Testis (tissue), 2 donors: ENCODE measurements at regions not wholly inside any gene's neighbourhood (a gene's known extent, or its start where the extent isn't known, plus 50 kb on each side); places are given as distances from the start of the nearest gene placed in this dataset.

Source experiments
- DNase-seq: peaks from one replicate; pipeline ENCODE4 v3.0.0-alpha.2; 2019
- H3K27ac ChIP-seq, 2 donors: fragments of 200-600 bp; sonication (generic); one replicate each; pipeline ENCODE4 v1.5.1; 2019
- H3K27me3 ChIP-seq: fragments of 200-600 bp; sonication (generic); one replicate; pipeline ENCODE4 v1.5.1; 2019
- H3K36me3 ChIP-seq: fragments of 200-600 bp; sonication (generic); one replicate; pipeline ENCODE4 v1.5.1; 2017; ENCODE audit warnings: low read depth; ENCODE audit errors: missing control alignments
- H3K4me1 ChIP-seq: fragments of 200-600 bp; sonication (generic); one replicate; pipeline ENCODE4 v1.5.1; 2019
- H3K4me3 ChIP-seq, 2 donors: fragments of 200-600 bp; sonication (generic); one replicate each; pipeline ENCODE4 v1.5.1; 2017 to 2019
- H3K9me3 ChIP-seq: fragments of 200-600 bp; sonication (generic); one replicate; pipeline ENCODE4 v1.5.1; 2017
- POLR2A ChIP-seq: fragments of 450-650 bp; IDR thresholded peaks from one replicate; pipeline ENCODE4 v1.6.1; 2017; ENCODE audit warnings: antibody characterized with exemption, mild to moderate bottlenecking, moderate library complexity
- WGBS, 2 donors: methylation state at CpG; one replicate each; pipeline ENCODE4 v1.1.5; 2018; 5-methylcytosine and 5-hydroxymethylcytosine counted together
- intact Hi-C: fragments of 100-400 bp; cut with DNase I; formaldehyde crosslinking; loops from one replicate; pipeline ENCODE4 v1.15.1; 2023; ENCODE audit warnings: low total_unique reads
- TF ChIP-seq, protein P1 (sequence below), 3 experiments: fragments of 450-650 bp in 2 of 3; fragments of 200-600 bp in 1 of 3; sonication (generic) in 1 of 3; IDR thresholded peaks; one replicate each; pipeline ENCODE4 v1.5.1; 2016 to 2019; ENCODE audit warnings: antibody characterized with exemption in 3 of 3, mild to moderate bottlenecking in 2 of 3, moderate library complexity in 1 of 3

DNA sequence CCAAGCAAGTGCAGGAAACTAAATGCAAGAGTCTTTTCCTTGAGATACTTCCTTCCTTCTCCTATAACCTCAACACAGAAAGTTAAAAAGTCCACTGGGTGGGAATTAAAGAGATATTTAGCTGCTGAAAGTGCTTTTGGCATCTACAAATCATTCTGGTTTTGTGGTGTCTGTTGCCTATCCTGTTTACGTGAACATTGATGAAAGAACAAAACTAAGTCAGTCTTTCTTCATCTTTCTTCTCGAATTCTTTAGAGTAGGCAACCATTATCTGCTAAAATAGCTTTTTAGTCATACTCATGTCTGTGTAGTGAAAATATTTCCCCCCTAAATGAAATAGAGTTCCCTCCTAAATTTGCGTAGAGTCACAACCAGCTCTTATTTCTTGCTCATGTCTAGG lies 838.6 kb downstream of the GATA3 start:
- intact Hi-C loops: no loop called here

DNA sequence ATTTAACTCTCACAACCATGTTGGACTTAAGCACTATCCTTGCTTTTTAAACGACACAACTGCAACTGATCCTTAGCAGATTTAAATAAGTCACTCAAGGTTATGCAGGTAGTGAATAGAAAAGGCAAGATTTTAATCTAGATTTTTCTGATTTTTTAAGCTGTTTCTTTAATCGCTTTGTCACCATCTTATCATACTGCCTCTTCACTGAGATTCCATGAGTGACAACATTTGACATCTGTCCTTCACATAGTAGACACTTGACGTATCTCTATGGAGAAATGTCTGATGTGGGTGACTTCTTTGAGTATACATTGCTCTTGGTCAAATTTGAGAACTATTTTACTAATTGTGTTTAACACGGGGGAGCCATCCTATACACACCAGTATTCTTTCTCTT lies 839.7 kb downstream of the GATA3 start:
- intact Hi-C loops: no loop called here
- TF ChIP-seq, protein P1, sequence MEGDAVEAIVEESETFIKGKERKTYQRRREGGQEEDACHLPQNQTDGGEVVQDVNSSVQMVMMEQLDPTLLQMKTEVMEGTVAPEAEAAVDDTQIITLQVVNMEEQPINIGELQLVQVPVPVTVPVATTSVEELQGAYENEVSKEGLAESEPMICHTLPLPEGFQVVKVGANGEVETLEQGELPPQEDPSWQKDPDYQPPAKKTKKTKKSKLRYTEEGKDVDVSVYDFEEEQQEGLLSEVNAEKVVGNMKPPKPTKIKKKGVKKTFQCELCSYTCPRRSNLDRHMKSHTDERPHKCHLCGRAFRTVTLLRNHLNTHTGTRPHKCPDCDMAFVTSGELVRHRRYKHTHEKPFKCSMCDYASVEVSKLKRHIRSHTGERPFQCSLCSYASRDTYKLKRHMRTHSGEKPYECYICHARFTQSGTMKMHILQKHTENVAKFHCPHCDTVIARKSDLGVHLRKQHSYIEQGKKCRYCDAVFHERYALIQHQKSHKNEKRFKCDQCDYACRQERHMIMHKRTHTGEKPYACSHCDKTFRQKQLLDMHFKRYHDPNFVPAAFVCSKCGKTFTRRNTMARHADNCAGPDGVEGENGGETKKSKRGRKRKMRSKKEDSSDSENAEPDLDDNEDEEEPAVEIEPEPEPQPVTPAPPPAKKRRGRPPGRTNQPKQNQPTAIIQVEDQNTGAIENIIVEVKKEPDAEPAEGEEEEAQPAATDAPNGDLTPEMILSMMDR (IDR thresholded peaks at IDR 0.05): no peak
- TF ChIP-seq POLR2A: no peak
- no peaks in the 10 kb centered on the region for H3K36me3 ChIP-seq
- DNase-seq: no peak
- no peak overlapping the region for H3K27ac ChIP-seq
- no peaks in the 10 kb centered on the region for H3K27me3 ChIP-seq
- H3K9me3 ChIP-seq: no peaks in the 10 kb centered on the region
- H3K4me3 ChIP-seq: no peak overlapping the region
- WGBS, 2 donors: 77 to 94% methylated on average over 4 of the region's 4 CpGs
- no peaks in the 10 kb centered on the region for H3K4me1 ChIP-seq

More for the DNA sequence above, 838.6 kb downstream of the GATA3 start:
- TF ChIP-seq, protein P1 (IDR thresholded peaks at IDR 0.05): no peak
- no peak for TF ChIP-seq POLR2A
- H3K4me3 ChIP-seq: no peak overlapping the region
- H3K27ac ChIP-seq: no peak overlapping the region
- no peaks in the 10 kb centered on the region for H3K4me1 ChIP-seq
- 86 to 90% methylated on average over 3 of the region's 3 CpGs for WGBS, 2 donors
- H3K9me3 ChIP-seq: no peaks in the 10 kb centered on the region
- no peak for DNase-seq
- no peaks in the 10 kb centered on the region for H3K36me3 ChIP-seq
- no peaks in the 10 kb centered on the region for H3K27me3 ChIP-seq

DNA sequence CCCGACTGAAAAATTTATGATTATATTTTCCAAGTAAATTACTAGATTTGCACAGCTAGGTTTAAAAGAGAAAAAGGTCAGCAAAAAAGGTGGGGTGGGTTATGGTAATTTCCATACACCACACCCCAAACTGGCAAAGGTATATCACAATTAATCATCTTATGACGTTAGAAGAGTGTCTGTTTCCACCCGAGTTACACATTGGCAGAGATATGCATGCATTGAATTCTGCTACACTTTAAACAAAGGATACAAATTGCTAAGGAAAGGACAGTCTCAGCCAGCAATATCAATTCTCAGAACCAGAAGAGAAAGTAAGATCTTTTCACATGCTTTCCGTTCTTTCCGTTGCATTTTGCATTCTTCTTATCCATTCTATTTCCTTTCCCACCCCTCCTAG lies 843.3 kb downstream of the GATA3 start:
- Histone ChIP-seq H3K4me1 (no peaks in the 10 kb centered on the region), H3K4me3 (no peak overlapping the region), H3K27ac (no peak overlapping the region), H3K9me3 (no peaks in the 10 kb centered on the region), H3K36me3 (no peaks in the 10 kb centered on the region), H3K27me3 (no peaks in the 10 kb centered on the region)
- TF ChIP-seq, protein P1 (IDR thresholded peaks at IDR 0.05): no peak
- no peak for TF ChIP-seq POLR2A
- intact Hi-C loops: no loop called here
- WGBS, 2 donors: 75 to 79% methylated on average over 5 of the region's 5 CpGs
- no peak for DNase-seq

DNA sequence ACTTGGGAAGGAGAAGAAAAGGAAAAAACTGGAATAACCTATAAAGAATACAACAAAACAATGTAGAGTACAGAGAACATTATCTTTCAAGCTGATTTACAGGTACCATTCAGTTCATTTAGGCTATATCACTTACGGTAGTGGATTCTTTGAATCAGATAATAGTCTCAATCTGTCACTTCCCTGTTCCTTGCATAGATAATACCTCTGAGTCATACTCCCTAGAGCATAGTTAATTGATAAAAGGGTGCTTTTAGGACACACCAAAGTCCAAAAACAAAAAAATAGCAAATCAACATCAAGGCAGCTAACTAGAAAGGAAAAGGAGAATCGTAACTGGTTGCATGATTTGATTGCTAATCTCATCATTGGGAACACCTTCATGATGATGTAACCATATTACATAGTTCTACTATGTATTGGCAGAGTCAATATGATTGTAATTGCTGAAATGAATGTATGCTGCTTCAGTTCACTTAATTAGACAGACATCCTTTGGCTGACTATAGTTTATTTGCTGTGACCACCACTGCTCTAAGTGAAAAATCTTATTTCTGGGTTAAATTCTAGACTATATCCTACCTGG lies 844.4 kb downstream of the GATA3 start:
- no peak overlapping the region for H3K4me3 ChIP-seq
- no peaks in the 10 kb centered on the region for H3K36me3 ChIP-seq
- no peaks in the 10 kb centered on the region for H3K4me1 ChIP-seq
- no peak for DNase-seq
- H3K9me3 ChIP-seq: no peaks in the 10 kb centered on the region
- no peak overlapping the region for H3K27ac ChIP-seq
- intact Hi-C loops: no loop called here
- WGBS, 2 donors: 67 to 70% methylated on average over 2 of the region's 2 CpGs
- TF ChIP-seq, protein P1 (IDR thresholded peaks at IDR 0.05): no peak
- TF ChIP-seq POLR2A: no peak
- H3K27me3 ChIP-seq: no peaks in the 10 kb centered on the region

DNA sequence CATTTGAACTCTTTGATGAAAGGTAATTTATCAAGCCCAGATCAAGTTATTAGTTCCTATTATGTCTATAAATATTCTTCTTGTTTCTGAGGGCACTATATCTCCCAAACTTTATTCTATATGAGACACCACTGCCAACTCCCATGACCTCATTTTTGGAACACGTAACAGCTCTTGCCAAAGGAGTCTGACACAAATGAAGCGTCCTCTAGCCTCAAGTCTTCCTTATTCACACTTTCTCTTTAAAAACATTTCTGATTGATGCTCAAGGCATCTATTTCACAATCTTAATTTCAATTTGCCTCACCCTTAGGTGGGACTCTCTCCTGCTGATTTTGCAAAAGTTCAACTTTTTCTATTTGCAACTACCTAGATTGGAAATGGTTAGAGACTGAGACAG lies 848.4 kb downstream of the GATA3 start:
- no peak for DNase-seq
- no peak overlapping the region for H3K4me3 ChIP-seq
- no peaks in the 10 kb centered on the region for H3K4me1 ChIP-seq
- H3K9me3 ChIP-seq: no peaks in the 10 kb centered on the region
- H3K27ac ChIP-seq: no peak overlapping the region
- H3K27me3 ChIP-seq: no peaks in the 10 kb centered on the region
- H3K36me3 ChIP-seq: no peaks in the 10 kb centered on the region
- no peak for TF ChIP-seq POLR2A
- TF ChIP-seq, protein P1 (IDR thresholded peaks at IDR 0.05): no peak
- WGBS, 2 donors: 83 to 93% methylated on average over 2 of the region's 2 CpGs
- intact Hi-C loops: no loop called here
